Activated naive CD8-positive, alpha-beta T cell treated with anti-CD3 and anti-CD28 coated beads, Interleukin-2, amount 10 ng/mL, durations not matched to agents 7 days and 5 days (primary cell): ENCODE measurements at regions not wholly inside any gene's neighbourhood (a gene's known extent, or its start where the extent isn't known, plus 50 kb on each side); places are given as distances from the start of the nearest gene placed in this dataset.

Experiments used
- ATAC-seq: fragments of 150-1000 bp; cut with Tn5 transposase; one replicate; pipeline ENCODE4 v1.10.0; 2021; ENCODE audit warnings: low read depth, moderate library complexity
- POLR2A ChIA-PET: fragments of 350-600 bp; sonication (Branson Sonifier 250); formaldehyde crosslinking; loops from one replicate; lab custom pipeline; 2021; ENCODE audit warnings: antibody characterized with exemption; lab: Charles Lee
- DNase-seq: peaks from one replicate; pipeline ENCODE4 v3.0.0; 2021
- H3K27ac Mint-ChIP-seq: one replicate; pipeline ENCODE4 v1.8.0; 2022; ENCODE audit warnings: mild to moderate bottlenecking, mixed read lengths
- H3K27me3 Mint-ChIP-seq: one replicate; pipeline ENCODE4 v1.8.0; 2022; ENCODE audit warnings: mild to moderate bottlenecking, moderate library complexity, mixed read lengths
- H3K36me3 Mint-ChIP-seq: one replicate; pipeline ENCODE4 v1.8.0; 2021; ENCODE audit warnings: mild to moderate bottlenecking, mixed read lengths
- H3K4me1 Mint-ChIP-seq: one replicate; pipeline ENCODE4 v1.8.0; 2021; ENCODE audit warnings: mixed read lengths
- H3K4me3 Mint-ChIP-seq: one replicate; pipeline ENCODE4 v1.8.0; 2022; ENCODE audit warnings: mild to moderate bottlenecking, moderate library complexity, mixed read lengths
- H3K9me3 Mint-ChIP-seq: one replicate; pipeline ENCODE4 v1.8.0; 2021; ENCODE audit warnings: mixed read lengths

DNA sequence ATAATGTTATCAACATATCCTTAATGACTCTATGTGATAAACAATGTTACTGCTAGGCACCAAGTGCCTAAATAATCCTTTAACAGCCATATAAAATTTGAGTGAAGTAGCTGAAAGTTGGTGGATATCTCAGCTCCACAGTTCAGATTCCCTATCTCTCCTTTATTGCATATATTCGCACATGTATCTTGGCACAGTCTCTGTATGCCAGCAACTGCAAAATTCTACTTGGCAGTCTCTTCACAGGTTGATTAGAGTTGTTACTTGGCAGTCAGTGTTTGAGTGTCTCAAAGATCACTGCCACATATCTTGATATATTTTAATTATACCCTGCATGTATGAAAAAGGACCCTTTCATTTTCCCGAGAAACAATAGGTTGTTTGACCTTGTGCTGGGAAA lies 879.3 kb downstream of the OLFM4 start:
- Mint-ChIP-seq H3K27me3 (no peaks in the 10 kb centered on the region), H3K27ac (no peak overlapping the region), H3K9me3 (no peaks in the 10 kb centered on the region), H3K4me1 (no peaks in the 10 kb centered on the region), H3K4me3 (no peak overlapping the region), H3K36me3 (no peaks in the 10 kb centered on the region)
- no peak for DNase-seq
- POLR2A ChIA-PET = no interaction called here
- no peak for ATAC-seq

DNA sequence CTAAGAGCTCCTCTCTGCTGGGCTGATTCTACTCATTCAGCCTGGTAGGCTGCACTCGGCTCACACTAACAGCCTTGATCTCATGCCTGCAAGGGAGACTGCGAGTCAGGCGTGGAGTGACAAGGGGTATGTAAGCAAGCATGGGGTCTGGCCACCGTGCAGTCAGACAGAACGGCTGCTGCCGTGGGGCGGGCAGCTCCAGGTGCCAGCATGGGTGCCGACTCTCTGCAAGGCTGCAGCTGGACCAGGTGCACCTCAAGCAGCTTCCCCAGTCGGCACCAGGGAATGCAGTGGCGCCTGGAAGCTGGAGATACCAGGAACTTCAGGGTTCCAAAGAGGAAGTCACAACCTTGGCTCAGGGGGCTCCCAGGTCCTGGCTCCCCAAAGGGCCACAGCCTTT lies 892.3 kb downstream of the OLFM4 start:
- Mint-ChIP-seq H3K9me3 (peaks cover 4% of the 10 kb centered on the region), H3K27ac (no peak overlapping the region), H3K36me3 (no peaks in the 10 kb centered on the region), H3K4me1 (no peaks in the 10 kb centered on the region), H3K4me3 (no peak overlapping the region), H3K27me3 (no peaks in the 10 kb centered on the region)
- ATAC-seq (no peak), DNase-seq (no peak)
- POLR2A ChIA-PET = no interaction called here

DNA sequence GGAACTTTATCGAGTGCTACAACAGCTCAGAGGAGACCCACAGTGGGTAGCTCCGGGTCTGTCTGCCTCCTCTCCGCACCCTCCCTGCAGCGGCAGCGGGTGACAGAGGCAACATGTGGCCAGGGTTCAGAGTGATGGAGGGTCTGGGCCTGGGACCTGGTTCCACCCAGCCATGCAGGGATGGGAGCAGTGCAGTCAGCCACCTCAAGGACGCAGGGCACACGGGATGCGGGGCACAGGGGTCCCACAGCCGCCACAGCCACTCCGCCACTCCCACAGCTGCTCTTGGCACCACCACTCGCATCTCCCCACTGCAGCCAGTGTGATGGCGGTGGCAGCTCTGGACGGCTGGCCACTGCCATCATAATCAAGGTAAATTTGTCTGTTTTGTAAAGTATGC lies 892.9 kb downstream of the OLFM4 start:
- no peak overlapping the region for H3K27ac Mint-ChIP-seq
- no peaks in the 10 kb centered on the region for H3K27me3 Mint-ChIP-seq
- POLR2A ChIA-PET = no interaction called here
- no peak for DNase-seq
- no peaks in the 10 kb centered on the region for H3K36me3 Mint-ChIP-seq
- peaks cover 4% of the 10 kb centered on the region for H3K9me3 Mint-ChIP-seq
- ATAC-seq = no peak
- H3K4me1 Mint-ChIP-seq = no peaks in the 10 kb centered on the region
- no peak overlapping the region for H3K4me3 Mint-ChIP-seq

DNA sequence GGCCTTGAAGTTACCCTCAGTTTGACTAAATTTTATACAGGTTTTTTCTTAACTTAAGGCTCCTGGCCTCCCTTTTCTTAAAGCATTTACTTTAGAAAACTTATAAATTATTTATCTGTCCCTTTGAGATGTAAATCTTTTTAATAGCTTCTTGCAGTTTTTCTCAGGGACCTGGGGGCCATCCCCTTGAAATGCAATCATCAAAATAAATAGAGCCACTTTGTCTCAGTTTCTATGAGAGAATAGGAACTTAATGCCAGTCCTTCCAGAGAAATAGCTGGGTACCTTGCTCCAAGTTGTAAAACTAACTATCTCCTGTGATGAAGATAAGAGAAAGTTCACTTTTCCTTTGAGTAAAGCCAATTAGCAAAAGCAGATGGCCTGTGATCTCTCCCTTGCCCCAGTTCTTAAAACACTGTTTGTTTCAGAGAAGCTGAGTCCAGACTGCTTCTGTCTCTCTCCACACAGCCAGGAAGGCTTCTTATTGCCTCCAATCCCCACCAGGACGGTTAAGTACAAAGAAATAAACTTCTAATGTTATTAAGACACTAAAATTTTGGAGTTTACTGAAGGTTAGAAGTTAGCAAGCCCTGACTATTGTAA lies 913.1 kb downstream of the OLFM4 start:
- Mint-ChIP-seq H3K4me1 (no peaks in the 10 kb centered on the region), H3K36me3 (no peaks in the 10 kb centered on the region), H3K27ac (no peak overlapping the region), H3K4me3 (no peak overlapping the region), H3K27me3 (no peaks in the 10 kb centered on the region), H3K9me3 (peaks cover 3% of the 10 kb centered on the region)
- DNase-seq (no peak), ATAC-seq (no peak)
- POLR2A ChIA-PET = no interaction called here

DNA sequence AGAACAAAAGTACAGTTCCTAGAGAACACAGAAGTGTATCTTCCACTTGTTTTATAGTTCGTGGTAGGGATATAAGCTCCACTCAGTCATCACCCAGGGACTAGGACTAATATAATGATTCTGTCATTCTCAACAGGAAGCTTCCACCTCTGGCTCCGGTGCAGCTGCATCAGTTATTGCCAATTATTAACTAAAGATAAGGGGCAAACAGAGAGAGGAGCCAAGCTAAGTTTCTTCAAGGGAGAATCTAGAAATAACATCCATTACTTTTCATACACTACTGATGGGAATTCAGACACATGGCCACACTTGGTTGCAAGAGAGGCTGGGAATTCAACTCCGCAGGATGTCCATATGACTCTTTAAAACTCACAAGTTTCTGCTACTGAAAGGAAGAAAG lies 917.9 kb downstream of the OLFM4 start:
- ATAC-seq = no peak
- H3K27me3 Mint-ChIP-seq = no peaks in the 10 kb centered on the region
- no peak overlapping the region for H3K27ac Mint-ChIP-seq
- POLR2A ChIA-PET = no interaction called here
- DNase-seq = no peak
- H3K4me1 Mint-ChIP-seq = no peaks in the 10 kb centered on the region
- H3K9me3 Mint-ChIP-seq = peaks cover 3% of the 10 kb centered on the region
- H3K4me3 Mint-ChIP-seq = no peak overlapping the region
- no peaks in the 10 kb centered on the region for H3K36me3 Mint-ChIP-seq

DNA sequence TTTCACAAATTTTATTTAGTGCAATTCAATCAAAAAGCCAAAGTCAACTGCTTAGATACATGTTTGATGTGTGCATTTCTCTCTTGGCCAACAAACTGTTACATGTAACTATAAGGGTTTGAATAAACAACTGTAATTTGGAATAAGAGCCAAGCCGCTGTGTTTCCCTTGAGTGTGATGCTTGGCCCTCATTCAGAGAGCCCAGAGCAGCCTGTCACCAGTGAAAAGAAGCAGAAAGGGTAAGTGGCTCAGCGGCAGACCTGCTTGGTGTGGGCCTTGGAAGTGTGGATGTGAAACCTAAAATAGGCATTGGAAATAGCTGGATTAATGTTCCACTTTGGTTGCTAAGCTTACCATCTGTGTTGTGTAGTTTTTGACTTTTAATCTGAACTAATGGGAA lies 924.6 kb downstream of the OLFM4 start:
- Mint-ChIP-seq H3K4me1 (no peaks in the 10 kb centered on the region), H3K36me3 (no peaks in the 10 kb centered on the region), H3K9me3 (peaks cover 3% of the 10 kb centered on the region), H3K27ac (no peak overlapping the region), H3K27me3 (no peaks in the 10 kb centered on the region), H3K4me3 (no peak overlapping the region)
- ATAC-seq (no peak), DNase-seq (no peak)
- POLR2A ChIA-PET = no interaction called here
